Ectodermal cell (in vitro differentiated cells): ENCODE measurements at regions not wholly inside any gene's neighbourhood (a gene's known extent, or its start where the extent isn't known, plus 50 kb on each side); places are given as distances from the start of the nearest gene placed in this dataset.

ENCODE experiments used
- H3K27ac ChIP-seq: 2 replicates; pipeline ENCODE4 v1.7.0; 2013; ENCODE audit warnings: mild to moderate bottlenecking, low read depth, low read length; ENCODE audit not compliant: insufficient read depth, poor library complexity, severe bottlenecking
- H3K27me3 ChIP-seq: 2 replicates; pipeline ENCODE4 v1.7.0; 2013; ENCODE audit warnings: mild to moderate bottlenecking, low read length; ENCODE audit not compliant: insufficient read depth, control insufficient read depth, poor library complexity, severe bottlenecking
- H3K36me3 ChIP-seq: one replicate; pipeline ENCODE4 v1.7.0; 2013; ENCODE audit warnings: low read length; ENCODE audit not compliant: control insufficient read depth, insufficient read depth
- H3K4me1 ChIP-seq: one replicate; pipeline ENCODE4 v1.7.0; 2013; ENCODE audit warnings: low read length; ENCODE audit not compliant: control insufficient read depth, insufficient read depth
- H3K4me3 ChIP-seq: 2 replicates; pipeline ENCODE4 v1.7.0; 2013; ENCODE audit warnings: low read depth, low read length, control low read depth; ENCODE audit not compliant: insufficient read depth
- H3K9me3 ChIP-seq: 2 replicates; pipeline ENCODE4 v1.7.0; 2013; ENCODE audit warnings: mild to moderate bottlenecking, low read length, moderate library complexity; ENCODE audit not compliant: control insufficient read depth
- WGBS, 2 experiments: methylation state at CpG; one replicate each; pipeline ENCODE4 v1.1.7; 2013; ENCODE audit warnings: missing lambda C conversion rate in 2 of 2; 5-methylcytosine and 5-hydroxymethylcytosine counted together

GRCh38 chr1:173113015-173113741 lies 62.4 kb upstream of the TNFSF18 start:
- Histone ChIP-seq H3K27me3 (no peaks in the 10 kb centered on the region), H3K4me1 (no peaks in the 10 kb centered on the region), H3K36me3 (no peaks in the 10 kb centered on the region), H3K4me3 (no peak overlapping the region), H3K9me3 (no peaks in the 10 kb centered on the region), H3K27ac (no peak overlapping the region)
- WGBS, 2 experiments = 86 to 92% methylated on average over 3 of the region's 3 CpGs

GRCh38 chr1:173112129-173112528 lies 61.4 kb upstream of the TNFSF18 start:
- Histone ChIP-seq H3K27ac (no peak overlapping the region), H3K4me3 (no peak overlapping the region), H3K27me3 (no peaks in the 10 kb centered on the region), H3K36me3 (no peaks in the 10 kb centered on the region), H3K4me1 (no peaks in the 10 kb centered on the region), H3K9me3 (no peaks in the 10 kb centered on the region)

- 78 to 100% methylated on average over 1 of the region's 2 CpGs for WGBS, 2 experiments
- H3K27ac ChIP-seq = no peak overlapping the region
- H3K4me1 ChIP-seq = no peaks in the 10 kb centered on the region
- no peak overlapping the region for H3K4me3 ChIP-seq
- no peaks in the 10 kb centered on the region for H3K36me3 ChIP-seq
- no peaks in the 10 kb centered on the region for H3K9me3 ChIP-seq
- H3K27me3 ChIP-seq = no peaks in the 10 kb centered on the region
Observed at GRCh38 chr1:173107696-173108095, 57.0 kb upstream of the TNFSF18 start.

- Histone ChIP-seq H3K36me3 (no peaks in the 10 kb centered on the region), H3K4me1 (no peaks in the 10 kb centered on the region), H3K27me3 (no peaks in the 10 kb centered on the region), H3K4me3 (no peak overlapping the region), H3K9me3 (no peaks in the 10 kb centered on the region), H3K27ac (no peak overlapping the region)
- 86 to 100% methylated on average over 1 to 2 of the region's 2 CpGs for WGBS, 2 experiments
Observed at GRCh38 chr1:173103006-173103405, 52.3 kb upstream of the TNFSF18 start.

GRCh38 chr1:173101589-173101988 lies 50.8 kb upstream of the TNFSF18 start:
- Histone ChIP-seq H3K36me3 (no peaks in the 10 kb centered on the region), H3K4me3 (no peak overlapping the region), H3K27me3 (no peaks in the 10 kb centered on the region), H3K27ac (no peak overlapping the region), H3K9me3 (no peaks in the 10 kb centered on the region), H3K4me1 (no peaks in the 10 kb centered on the region)
- 71 to 100% methylated on average over 1 of the region's 1 CpG for WGBS, 2 experiments

GRCh38 chr1:173100476-173101107 lies 49.9 kb upstream of the TNFSF18 start:
- Histone ChIP-seq H3K4me3 (no peak overlapping the region), H3K36me3 (no peaks in the 10 kb centered on the region), H3K9me3 (no peaks in the 10 kb centered on the region), H3K27me3 (no peaks in the 10 kb centered on the region), H3K27ac (no peak overlapping the region), H3K4me1 (no peaks in the 10 kb centered on the region)
- 67% methylated on average over 1 of the region's 1 CpG; no CpG with 5 or more reads in 1 of the 2 experiments for WGBS, 2 experiments
